HFF-Myc (cell line): ENCODE measurements at regions not wholly inside any gene's neighbourhood (a gene's known extent, or its start where the extent isn't known, plus 50 kb on each side); places are given as distances from the start of the nearest gene placed in this dataset.
A peak's percentile ranks its signal among the peaks of the same experiment; 100 is the strongest.
"Not testable (repeated sequence)": the region's sequence is repeated elsewhere in the genome, so short reads cannot be mapped to it uniquely, and the experiment has no call there.

Experiments
- DNase-seq: peaks from one replicate; pipeline ENCODE4 v3.0.0-alpha.2; 2011; ENCODE audit warnings: low read depth; ENCODE audit errors: extremely low read depth
- H3K4me3 ChIP-seq: replicated peaks from 2 replicates; pipeline ENCODE4 v1.5.1; 2011; ENCODE audit warnings: low read depth, mild to moderate bottlenecking, control low read depth, low read length
- TF ChIP-seq, protein P1 (sequence below): IDR thresholded peaks from 2 replicates; pipeline ENCODE4 v1.5.1; 2012; ENCODE audit warnings: mild to moderate bottlenecking, low read depth, low read length, control low read depth; ENCODE audit errors: missing control alignments

- H3K4me3 ChIP-seq, result no peak overlapping the region
- no peak for DNase-seq
- TF ChIP-seq, protein P1, sequence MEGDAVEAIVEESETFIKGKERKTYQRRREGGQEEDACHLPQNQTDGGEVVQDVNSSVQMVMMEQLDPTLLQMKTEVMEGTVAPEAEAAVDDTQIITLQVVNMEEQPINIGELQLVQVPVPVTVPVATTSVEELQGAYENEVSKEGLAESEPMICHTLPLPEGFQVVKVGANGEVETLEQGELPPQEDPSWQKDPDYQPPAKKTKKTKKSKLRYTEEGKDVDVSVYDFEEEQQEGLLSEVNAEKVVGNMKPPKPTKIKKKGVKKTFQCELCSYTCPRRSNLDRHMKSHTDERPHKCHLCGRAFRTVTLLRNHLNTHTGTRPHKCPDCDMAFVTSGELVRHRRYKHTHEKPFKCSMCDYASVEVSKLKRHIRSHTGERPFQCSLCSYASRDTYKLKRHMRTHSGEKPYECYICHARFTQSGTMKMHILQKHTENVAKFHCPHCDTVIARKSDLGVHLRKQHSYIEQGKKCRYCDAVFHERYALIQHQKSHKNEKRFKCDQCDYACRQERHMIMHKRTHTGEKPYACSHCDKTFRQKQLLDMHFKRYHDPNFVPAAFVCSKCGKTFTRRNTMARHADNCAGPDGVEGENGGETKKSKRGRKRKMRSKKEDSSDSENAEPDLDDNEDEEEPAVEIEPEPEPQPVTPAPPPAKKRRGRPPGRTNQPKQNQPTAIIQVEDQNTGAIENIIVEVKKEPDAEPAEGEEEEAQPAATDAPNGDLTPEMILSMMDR, result no peak
These were observed 110.9 kb upstream of the MAP1LC3B2 start for GRCh38 chr12:116448165-116448739.

- TF ChIP-seq, protein P1, result no peak
- no peak for DNase-seq
- no peak overlapping the region for H3K4me3 ChIP-seq
These were observed 108.7 kb upstream of the MAP1LC3B2 start for GRCh38 chr12:116450406-116450910.

GRCh38 chr12:116452975-116453374, 106.2 kb upstream of the MAP1LC3B2 start:
- not testable (repeated sequence) for DNase-seq, H3K4me3 ChIP-seq

- TF ChIP-seq, protein P1, result no peak
- no peak overlapping the region for H3K4me3 ChIP-seq
- DNase-seq, result no peak
These were observed 105.5 kb upstream of the MAP1LC3B2 start for GRCh38 chr12:116453631-116454030.

DNA sequence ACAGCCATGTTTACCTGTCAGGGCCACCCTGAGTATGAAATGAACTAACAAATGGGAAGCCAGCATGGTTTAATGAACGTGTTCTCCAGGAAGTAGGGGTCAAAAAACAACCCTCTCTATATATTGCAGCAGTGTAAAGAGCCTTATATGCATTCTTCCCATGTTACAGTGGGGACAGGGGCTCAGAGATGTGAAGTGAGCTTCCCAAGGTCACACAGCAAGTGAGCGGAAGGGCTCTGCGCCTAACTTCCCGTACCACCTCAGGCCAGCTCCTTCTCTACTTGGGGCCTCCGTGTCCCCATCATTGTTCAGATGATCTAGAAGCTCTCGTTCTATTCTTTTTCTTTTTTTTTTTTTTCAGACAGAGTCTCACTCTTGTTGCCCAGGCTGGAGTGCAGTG, 105.1 kb upstream of the MAP1LC3B2 start:
- DNase-seq, result no peak
- TF ChIP-seq, protein P1, result no peak
- no peak overlapping the region for H3K4me3 ChIP-seq

GRCh38 chr12:116454950-116455447, 104.2 kb upstream of the MAP1LC3B2 start:
- TF ChIP-seq, protein P1, result no peak
- peak overlapping the region; percentile 25 for H3K4me3 ChIP-seq
- peak; percentile 72 for DNase-seq

DNA sequence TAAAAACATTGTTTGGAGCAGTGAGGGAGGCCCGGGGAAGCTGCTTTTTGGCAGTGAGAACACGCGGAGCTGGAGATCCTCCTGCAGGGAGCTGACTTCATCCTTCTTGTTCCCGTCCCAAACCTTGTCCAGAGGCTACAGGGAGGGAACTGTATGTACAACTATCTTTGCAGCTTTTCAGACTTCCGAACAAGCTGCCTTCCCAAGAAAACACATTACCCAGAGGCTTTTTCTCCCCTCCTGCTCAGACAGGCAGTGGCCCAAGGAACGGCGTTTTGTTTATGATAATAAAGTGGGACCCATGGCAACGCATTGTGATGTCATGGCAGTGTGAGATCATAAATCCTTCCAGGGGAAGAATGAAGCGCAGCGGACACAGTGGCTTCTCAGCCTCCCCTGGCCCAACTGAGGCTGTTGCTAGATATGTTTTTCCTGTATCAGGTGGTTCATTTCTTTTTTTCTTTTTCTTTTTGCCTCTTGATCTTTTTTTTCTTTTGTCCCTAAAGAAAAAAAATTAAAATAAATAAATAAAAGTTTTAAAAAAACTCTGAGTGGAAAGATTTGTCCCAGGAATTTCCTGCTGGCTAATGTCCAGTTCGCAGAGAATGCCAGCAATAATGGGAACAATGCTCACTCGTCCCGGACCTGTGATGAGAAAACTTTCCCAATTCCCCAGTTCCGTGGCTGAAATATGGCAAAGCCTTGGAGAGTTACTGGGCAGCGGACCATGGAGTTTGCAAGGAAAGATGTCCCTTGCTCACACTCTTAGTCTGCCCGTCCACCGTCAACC, 103.4 kb upstream of the MAP1LC3B2 start:
- H3K4me3 ChIP-seq, result peak overlapping the region; percentile 25
- peak; percentile 90 for DNase-seq
- TF ChIP-seq, protein P1, result no peak
